GM23248 (cell line): ENCODE measurements at regions not wholly inside any gene's neighbourhood (a gene's known extent, or its start where the extent isn't known, plus 50 kb on each side); places are given as distances from the start of the nearest gene placed in this dataset.
A peak's percentile ranks its signal among the peaks of the same experiment; 100 is the strongest.
"Not testable (repeated sequence)": the region's sequence is repeated elsewhere in the genome, so short reads cannot be mapped to it uniquely, and the experiment has no call there.

ENCODE experiments used
- DNase-seq: peaks from one replicate; pipeline ENCODE4 v3.0.0-alpha.2; 2015
- H2AFZ ChIP-seq: fragments of 200-600 bp; sonication (generic); 2 replicates; pipeline ENCODE4 v1.6.1; 2016; ENCODE audit warnings: antibody characterized with exemption
- H3F3A ChIP-seq: fragments of 200-600 bp; sonication (generic); 2 replicates; pipeline ENCODE4 v1.6.1; 2016; ENCODE audit warnings: mild to moderate bottlenecking, antibody characterized with exemption, mixed run types; ENCODE audit not compliant: insufficient read depth
- H3K27ac ChIP-seq: fragments of 200-600 bp; sonication (generic); 2 replicates; pipeline ENCODE4 v1.5.1; 2016; ENCODE audit warnings: mild to moderate bottlenecking
- H3K27me3 ChIP-seq: fragments of 200-600 bp; sonication (generic); replicated peaks from 2 replicates; pipeline ENCODE4 v1.6.1; 2016; ENCODE audit warnings: mild to moderate bottlenecking; ENCODE audit not compliant: insufficient read depth
- H3K36me3 ChIP-seq: fragments of 200-600 bp; sonication (generic); 2 replicates; pipeline ENCODE4 v1.6.1; 2016; ENCODE audit warnings: low read depth, mild to moderate bottlenecking
- H3K4me1 ChIP-seq: fragments of 200-600 bp; sonication (generic); 2 replicates; pipeline ENCODE4 v1.6.1; 2016; ENCODE audit warnings: mild to moderate bottlenecking; ENCODE audit not compliant: insufficient read depth
- H3K4me2 ChIP-seq: fragments of 200-600 bp; sonication (generic); one replicate; pipeline ENCODE4 v1.6.1; 2016; ENCODE audit warnings: mild to moderate bottlenecking; ENCODE audit not compliant: unreplicated experiment
- H3K4me3 ChIP-seq: fragments of 200-600 bp; sonication (generic); 2 replicates; pipeline ENCODE4 v1.5.1; 2016; ENCODE audit warnings: mild to moderate bottlenecking
- H3K79me2 ChIP-seq: fragments of 200-600 bp; sonication (generic); 2 replicates; pipeline ENCODE4 v1.6.1; 2016; ENCODE audit warnings: mild to moderate bottlenecking; ENCODE audit not compliant: insufficient read depth
- H3K9ac ChIP-seq: fragments of 200-600 bp; sonication (generic); 2 replicates; pipeline ENCODE4 v1.6.1; 2016; ENCODE audit warnings: mild to moderate bottlenecking
- H3K9me2 ChIP-seq: fragments of 200-600 bp; sonication (generic); 2 replicates; pipeline ENCODE4 v1.6.1; 2016; ENCODE audit warnings: mixed run types, mild to moderate bottlenecking, moderate library complexity; ENCODE audit not compliant: insufficient read depth
- H3K9me3 ChIP-seq: fragments of 200-600 bp; sonication (generic); one replicate; pipeline ENCODE4 v1.6.1; 2017; ENCODE audit warnings: low read depth
- H4K20me1 ChIP-seq: fragments of 200-600 bp; sonication (generic); 2 replicates; pipeline ENCODE4 v1.6.0; 2016; ENCODE audit not compliant: insufficient read depth
- EZH2 ChIP-seq: fragments of 200-600 bp; sonication (generic); IDR thresholded peaks from 2 replicates; pipeline ENCODE4 v1.6.1; 2018; ENCODE audit warnings: antibody characterized with exemption, mild to moderate bottlenecking; ENCODE audit not compliant: insufficient read depth, poor library complexity, severe bottlenecking
- EZH2phosphoT487 ChIP-seq: fragments of 200-600 bp; sonication (generic); IDR thresholded peaks from 2 replicates; pipeline ENCODE4 v1.6.1; 2018; ENCODE audit warnings: antibody characterized with exemption, moderate library complexity, mild to moderate bottlenecking, low read depth; ENCODE audit not compliant: insufficient read depth
- WGBS, 2 experiments: methylation state at CpG; one replicate each; pipeline ENCODE4 v1.1.6; 2015 to 2017; ENCODE audit warnings: low lambda C conversion rate in 2 of 2, low coverage in 1 of 2; ENCODE audit errors: missing lambda C conversion rate in 2 of 2; 5-methylcytosine and 5-hydroxymethylcytosine counted together
- in situ Hi-C: fragments of 300-500 bp; cut with MboI; formaldehyde crosslinking; loops from 2 replicates; pipeline ENCODE4 v1.15.0; 2020

- no peak for TF ChIP-seq EZH2phosphoT487
- TF ChIP-seq EZH2, result no peak
- Histone ChIP-seq H3K9ac (no peak overlapping the region), H3K9me3 (no peaks in the 10 kb centered on the region), H3K36me3 (no peaks in the 10 kb centered on the region), H4K20me1 (no peaks in the 10 kb centered on the region), H3K4me1 (no peaks in the 10 kb centered on the region), H3K27me3 (peaks cover 16% of the 10 kb centered on the region), H3F3A (no peaks in the 10 kb centered on the region), H2AFZ (no peak overlapping the region), H3K4me3 (no peak overlapping the region), H3K4me2 (no peak overlapping the region), H3K79me2 (no peaks in the 10 kb centered on the region), H3K27ac (no peak overlapping the region), H3K9me2 (no peaks in the 10 kb centered on the region)
- in situ Hi-C loops, result no loop called here
- WGBS, 2 experiments, result 72 to 75% methylated on average over 14 of the region's 14 CpGs
- no peak for DNase-seq
These were observed 75.8 kb upstream of the MED13 start for GRCh38 chr17:62140836-62141235.

GRCh38 chr17:62140376-62140775, 75.3 kb upstream of the MED13 start:
- in situ Hi-C loops, result no loop called here
- Histone ChIP-seq H3K4me2 (no peak overlapping the region), H2AFZ (no peak overlapping the region), H3K79me2 (no peaks in the 10 kb centered on the region), H3K27me3 (peaks cover 16% of the 10 kb centered on the region), H3K4me1 (no peaks in the 10 kb centered on the region), H3F3A (no peaks in the 10 kb centered on the region), H3K4me3 (no peak overlapping the region), H3K27ac (no peak overlapping the region), H3K9ac (no peak overlapping the region), H3K9me2 (no peaks in the 10 kb centered on the region), H3K36me3 (no peaks in the 10 kb centered on the region), H3K9me3 (no peaks in the 10 kb centered on the region), H4K20me1 (no peaks in the 10 kb centered on the region)
- TF ChIP-seq EZH2 (no peak), EZH2phosphoT487 (no peak)
- WGBS, 2 experiments, result 85 to 89% methylated on average over 22 of the region's 22 CpGs
- no peak for DNase-seq

DNA sequence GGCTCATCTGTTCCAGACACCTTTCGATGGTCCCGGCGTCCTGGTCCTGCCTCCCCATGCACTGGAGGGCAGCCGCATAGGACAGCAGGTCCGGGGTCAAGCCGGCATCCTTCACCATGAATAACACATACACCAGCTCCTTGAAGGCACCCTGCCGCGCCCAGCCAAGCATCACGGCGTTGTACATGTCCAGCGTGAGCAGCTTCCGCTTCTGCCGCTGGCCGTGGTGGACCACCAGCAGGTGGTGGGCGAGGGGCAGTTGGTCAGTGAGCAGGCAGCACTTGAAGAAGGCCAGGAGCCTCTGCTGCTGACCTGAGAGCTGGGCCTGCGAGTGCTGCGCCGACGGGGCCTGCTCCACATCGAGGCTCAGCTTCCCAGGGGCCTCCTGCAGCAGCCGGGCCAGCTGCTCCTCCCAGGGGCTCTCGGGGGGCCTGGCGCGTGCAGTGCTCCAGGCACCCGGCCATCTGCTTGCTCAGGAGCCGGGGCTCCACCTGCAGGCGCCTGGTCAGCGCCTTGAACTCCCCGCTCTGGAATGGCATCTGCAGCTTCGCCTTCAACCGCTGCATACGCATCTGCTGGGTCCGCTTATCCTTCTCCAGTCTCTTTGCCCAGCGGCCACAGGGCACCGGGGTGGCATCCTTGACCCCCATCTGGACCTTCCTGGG, 74.7 kb upstream of the MED13 start:
- in situ Hi-C loops, H3K9me2 ChIP-seq, H3K4me1 ChIP-seq, H4K20me1 ChIP-seq, H3F3A ChIP-seq, H3K79me2 ChIP-seq, H3K36me3 ChIP-seq, H3K4me3 ChIP-seq, H2AFZ ChIP-seq, H3K4me2 ChIP-seq, H3K9me3 ChIP-seq, H3K9ac ChIP-seq, H3K27ac ChIP-seq, DNase-seq: not testable (repeated sequence)
- WGBS, 2 experiments, result 48 to 49% methylated on average over 32 to 35 of the region's 35 CpGs
- peaks cover 16% of the 10 kb centered on the region for H3K27me3 ChIP-seq

GRCh38 chr17:62139141-62139540, 74.1 kb upstream of the MED13 start:
- Histone ChIP-seq H3K36me3 (no peaks in the 10 kb centered on the region), H3K79me2 (no peaks in the 10 kb centered on the region), H3K9me2 (no peaks in the 10 kb centered on the region), H3K4me2 (no peak overlapping the region), H3K4me3 (no peak overlapping the region), H3K9me3 (no peaks in the 10 kb centered on the region), H3K27me3 (peaks cover 16% of the 10 kb centered on the region), H3K27ac (no peak overlapping the region), H4K20me1 (no peaks in the 10 kb centered on the region), H3F3A (no peaks in the 10 kb centered on the region), H2AFZ (no peak overlapping the region), H3K9ac (no peak overlapping the region), H3K4me1 (peaks cover 7% of the 10 kb centered on the region; the same call in 1 of the 2 replicates)
- TF ChIP-seq EZH2, result no peak
- no peak for TF ChIP-seq EZH2phosphoT487
- 44 to 47% methylated on average over 26 of the region's 26 CpGs for WGBS, 2 experiments
- in situ Hi-C loops, result no loop called here
- DNase-seq, result no peak

DNA sequence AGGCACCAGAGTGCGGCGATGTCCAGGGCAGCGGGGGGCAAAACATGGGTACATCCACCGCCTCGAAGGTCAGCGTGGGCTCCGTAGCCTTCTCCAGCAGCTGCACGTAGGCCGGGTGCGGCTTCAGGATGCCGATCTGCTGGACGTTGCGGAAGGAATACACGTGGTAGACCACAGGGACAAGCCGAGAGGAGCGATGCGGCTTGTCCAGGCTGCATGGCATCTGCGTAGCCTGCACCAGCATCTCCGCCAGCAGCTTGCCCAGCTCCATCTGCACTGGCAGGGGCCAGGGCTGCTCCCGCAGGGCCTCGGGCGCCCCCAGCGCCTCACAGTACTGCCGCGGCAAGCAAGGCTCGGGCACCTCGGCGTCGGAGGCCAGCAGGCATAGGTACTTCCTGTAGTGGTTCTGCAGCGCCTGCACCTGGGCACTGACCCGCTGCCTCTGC, 73.6 kb upstream of the MED13 start:
- H3F3A ChIP-seq, H3K27ac ChIP-seq, H3K9me2 ChIP-seq, H3K4me2 ChIP-seq, H3K36me3 ChIP-seq, in situ Hi-C loops, H3K9ac ChIP-seq, H3K9me3 ChIP-seq, H2AFZ ChIP-seq, H3K79me2 ChIP-seq, H3K4me3 ChIP-seq, H4K20me1 ChIP-seq, H3K4me1 ChIP-seq: not testable (repeated sequence)
- peak; percentile 51 for TF ChIP-seq EZH2
- WGBS, 2 experiments, result 5 to 11% methylated on average over 24 to 30 of the region's 31 CpGs
- peak; percentile 26 for DNase-seq
- H3K27me3 ChIP-seq, result peaks cover 16% of the 10 kb centered on the region

GRCh38 chr17:62137734-62138624, 72.9 kb upstream of the MED13 start:
- H3K79me2 ChIP-seq, H2AFZ ChIP-seq, H4K20me1 ChIP-seq, H3K4me2 ChIP-seq, H3K9ac ChIP-seq, H3K27ac ChIP-seq, H3K9me3 ChIP-seq, H3K9me2 ChIP-seq, H3K36me3 ChIP-seq, H3K4me3 ChIP-seq, H3K4me1 ChIP-seq, in situ Hi-C loops, H3F3A ChIP-seq, DNase-seq: not testable (repeated sequence)
- peaks cover 16% of the 10 kb centered on the region for H3K27me3 ChIP-seq
- 21 to 23% methylated on average over 71 to 80 of the region's 92 CpGs for WGBS, 2 experiments
